ENCODE measurements at regions not wholly inside any gene's neighbourhood (a gene's known extent, or its start where the extent isn't known, plus 50 kb on each side); places are given as distances from the start of the nearest gene placed in this dataset.

DNA sequence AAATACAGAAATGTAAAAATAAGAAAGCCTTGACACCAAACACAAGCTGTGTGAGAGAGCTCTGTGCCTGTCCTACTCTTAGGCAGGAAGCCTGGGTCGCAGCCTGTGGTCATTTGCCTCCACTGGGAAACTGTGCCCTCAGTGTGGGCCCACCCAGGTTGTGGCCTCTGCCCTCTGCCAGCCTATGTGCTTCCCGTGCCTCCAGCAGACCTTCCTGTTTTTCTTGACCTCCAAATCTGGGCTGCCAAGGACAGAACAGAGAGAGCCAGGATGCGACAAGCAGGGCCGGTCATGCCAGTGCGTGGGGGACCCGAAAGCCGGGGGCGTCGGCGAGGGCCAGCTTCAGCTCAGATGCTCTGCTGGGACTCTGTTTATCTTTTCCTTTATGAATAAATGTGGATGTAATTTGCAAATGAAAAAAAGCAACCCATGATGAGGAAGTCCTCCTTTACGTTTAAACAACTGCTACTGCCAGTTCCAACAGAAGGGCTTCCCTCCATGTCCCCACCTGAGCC is 189.2 kb upstream of the EXOC2 start:
- H3K4me3 ChIP-seq (ENCODE audit: insufficient read depth, low read length), result no peak overlapping the region
- no peaks in the 10 kb centered on the region for H4K20me1 ChIP-seq (ENCODE audit: insufficient read depth, low read length)
- H3K9me3 ChIP-seq (ENCODE audit: low read depth, low read length), result no peaks in the 10 kb centered on the region
- H3K27me3 ChIP-seq (ENCODE audit: insufficient read depth, low read length), result no peaks in the 10 kb centered on the region
- no peaks in the 10 kb centered on the region for H3K36me3 ChIP-seq (ENCODE audit: insufficient read depth, low read length)
- H3K4me2 ChIP-seq (ENCODE audit: insufficient read depth, low read length), result no peak overlapping the region
- DNase-seq (ENCODE audit: insufficient read length, low spot score, missing footprints), result no peak
- no peak overlapping the region for H2AFZ ChIP-seq (ENCODE audit: low read length)
- H3K4me1 ChIP-seq (ENCODE audit: insufficient read depth, low read length), result no peaks in the 10 kb centered on the region
- H3K27ac ChIP-seq (ENCODE audit: low read depth, low read length), result no peak overlapping the region
- no peaks in the 10 kb centered on the region for H3K79me2 ChIP-seq (ENCODE audit: insufficient read depth, low read length)
- TF ChIP-seq, protein P1, sequence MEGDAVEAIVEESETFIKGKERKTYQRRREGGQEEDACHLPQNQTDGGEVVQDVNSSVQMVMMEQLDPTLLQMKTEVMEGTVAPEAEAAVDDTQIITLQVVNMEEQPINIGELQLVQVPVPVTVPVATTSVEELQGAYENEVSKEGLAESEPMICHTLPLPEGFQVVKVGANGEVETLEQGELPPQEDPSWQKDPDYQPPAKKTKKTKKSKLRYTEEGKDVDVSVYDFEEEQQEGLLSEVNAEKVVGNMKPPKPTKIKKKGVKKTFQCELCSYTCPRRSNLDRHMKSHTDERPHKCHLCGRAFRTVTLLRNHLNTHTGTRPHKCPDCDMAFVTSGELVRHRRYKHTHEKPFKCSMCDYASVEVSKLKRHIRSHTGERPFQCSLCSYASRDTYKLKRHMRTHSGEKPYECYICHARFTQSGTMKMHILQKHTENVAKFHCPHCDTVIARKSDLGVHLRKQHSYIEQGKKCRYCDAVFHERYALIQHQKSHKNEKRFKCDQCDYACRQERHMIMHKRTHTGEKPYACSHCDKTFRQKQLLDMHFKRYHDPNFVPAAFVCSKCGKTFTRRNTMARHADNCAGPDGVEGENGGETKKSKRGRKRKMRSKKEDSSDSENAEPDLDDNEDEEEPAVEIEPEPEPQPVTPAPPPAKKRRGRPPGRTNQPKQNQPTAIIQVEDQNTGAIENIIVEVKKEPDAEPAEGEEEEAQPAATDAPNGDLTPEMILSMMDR (IDR thresholded peaks at IDR 0.05; ENCODE audit: extremely low read depth, low read depth, low read length), result no peak

DNA sequence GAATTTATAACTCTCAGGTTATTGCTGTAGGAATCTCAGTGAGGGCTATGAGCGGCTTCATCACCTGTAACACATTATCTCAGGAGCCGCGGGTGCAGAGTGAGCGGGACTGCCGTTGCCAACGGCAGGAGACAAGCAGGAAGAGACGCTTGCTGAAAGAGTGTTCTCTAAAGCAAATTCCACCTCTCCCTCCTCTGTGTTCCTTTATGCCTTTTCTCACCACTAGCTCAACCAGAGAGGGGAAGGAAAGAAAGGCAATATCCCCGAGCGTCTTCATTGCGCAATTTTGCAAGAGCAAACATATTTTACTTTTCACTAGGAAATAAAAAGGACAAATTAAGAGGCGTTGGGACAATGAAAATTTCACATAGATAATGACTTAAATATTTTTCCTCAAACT is 185.2 kb upstream of the EXOC2 start:
- no peak overlapping the region for H3K27ac ChIP-seq (ENCODE audit: low read depth, low read length)
- no peaks in the 10 kb centered on the region for H3K27me3 ChIP-seq (ENCODE audit: insufficient read depth, low read length)
- H3K79me2 ChIP-seq (ENCODE audit: insufficient read depth, low read length), result no peaks in the 10 kb centered on the region
- H4K20me1 ChIP-seq (ENCODE audit: insufficient read depth, low read length), result no peaks in the 10 kb centered on the region
- H3K4me2 ChIP-seq (ENCODE audit: insufficient read depth, low read length), result no peak overlapping the region
- TF ChIP-seq, protein P1 (IDR thresholded peaks at IDR 0.05; ENCODE audit: extremely low read depth, low read depth, low read length), result no peak
- no peaks in the 10 kb centered on the region for H3K36me3 ChIP-seq (ENCODE audit: insufficient read depth, low read length)
- no peak overlapping the region for H2AFZ ChIP-seq (ENCODE audit: low read length)
- no peaks in the 10 kb centered on the region for H3K9me3 ChIP-seq (ENCODE audit: low read depth, low read length)
- no peaks in the 10 kb centered on the region for H3K4me1 ChIP-seq (ENCODE audit: insufficient read depth, low read length)
- DNase-seq (ENCODE audit: insufficient read length, low spot score, missing footprints), result no peak
- H3K4me3 ChIP-seq (ENCODE audit: insufficient read depth, low read length), result no peak overlapping the region

DNA sequence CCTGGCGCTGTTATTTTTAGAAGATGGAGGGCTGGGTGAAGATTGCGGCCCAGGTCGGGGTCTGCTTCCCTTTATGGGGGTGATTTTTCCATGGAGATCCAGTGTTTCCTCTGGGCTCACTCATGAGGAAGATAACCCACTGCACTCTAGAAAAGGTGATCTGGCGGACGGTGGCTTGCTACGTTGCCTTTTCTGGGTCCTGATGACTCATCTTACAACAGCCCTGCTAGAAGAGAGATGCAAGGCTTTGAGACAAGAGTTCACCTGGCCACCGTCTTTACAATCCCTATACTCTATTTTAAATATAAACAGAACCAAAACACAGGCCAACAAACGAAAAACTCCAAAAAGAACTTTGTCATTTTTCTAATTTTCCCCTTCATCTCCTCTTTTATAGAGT is 182.1 kb upstream of the EXOC2 start:
- Histone ChIP-seq H3K27ac (ENCODE audit: low read depth, low read length) (no peak overlapping the region), H3K9me3 (ENCODE audit: low read depth, low read length) (no peaks in the 10 kb centered on the region), H3K79me2 (ENCODE audit: insufficient read depth, low read length) (no peaks in the 10 kb centered on the region), H3K27me3 (ENCODE audit: insufficient read depth, low read length) (no peaks in the 10 kb centered on the region), H3K4me2 (ENCODE audit: insufficient read depth, low read length) (no peak overlapping the region), H4K20me1 (ENCODE audit: insufficient read depth, low read length) (no peaks in the 10 kb centered on the region), H3K4me1 (ENCODE audit: insufficient read depth, low read length) (no peaks in the 10 kb centered on the region), H3K36me3 (ENCODE audit: insufficient read depth, low read length) (no peaks in the 10 kb centered on the region), H2AFZ (ENCODE audit: low read length) (no peak overlapping the region), H3K4me3 (ENCODE audit: insufficient read depth, low read length) (no peak overlapping the region)
- no peak for DNase-seq (ENCODE audit: insufficient read length, low spot score, missing footprints)
- TF ChIP-seq, protein P1 (IDR thresholded peaks at IDR 0.05; ENCODE audit: extremely low read depth, low read depth, low read length), result no peak

DNA sequence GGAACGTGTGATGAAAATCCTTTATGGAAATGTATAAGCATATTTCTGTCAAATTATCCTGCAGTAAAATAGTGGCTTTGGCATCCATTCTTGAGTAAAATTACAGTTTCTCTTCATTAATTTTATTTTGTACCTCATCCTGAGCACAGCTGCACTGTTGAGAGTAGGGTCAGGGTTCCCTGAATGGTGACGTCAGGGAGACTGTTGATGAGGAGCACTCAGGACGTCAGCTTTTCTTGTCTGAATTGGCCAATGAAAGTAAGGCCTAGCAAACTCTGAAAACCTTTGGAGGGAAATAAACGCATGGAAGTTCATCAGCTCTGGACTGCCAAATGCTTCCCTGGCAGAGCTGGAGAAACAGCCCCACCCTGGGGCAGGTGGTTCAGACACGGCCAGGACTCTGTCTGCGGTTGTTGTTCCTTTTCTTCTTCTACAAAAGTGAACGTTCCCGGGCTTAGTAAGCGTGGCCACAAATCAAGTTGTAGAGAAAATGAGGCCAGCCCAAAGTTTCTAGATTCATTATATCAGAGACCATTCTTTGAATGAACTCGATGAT is 179.7 kb upstream of the EXOC2 start:
- DNase-seq (ENCODE audit: insufficient read length, low spot score, missing footprints), result no peak
- no peak overlapping the region for H3K4me2 ChIP-seq (ENCODE audit: insufficient read depth, low read length)

More for the DNA sequence above, 179.7 kb upstream of the EXOC2 start:
- Histone ChIP-seq H3K27ac (ENCODE audit: low read depth, low read length) (no peak overlapping the region), H3K36me3 (ENCODE audit: insufficient read depth, low read length) (no peaks in the 10 kb centered on the region), H3K27me3 (ENCODE audit: insufficient read depth, low read length) (no peaks in the 10 kb centered on the region), H2AFZ (ENCODE audit: low read length) (no peak overlapping the region), H4K20me1 (ENCODE audit: insufficient read depth, low read length) (no peaks in the 10 kb centered on the region), H3K9me3 (ENCODE audit: low read depth, low read length) (no peaks in the 10 kb centered on the region), H3K79me2 (ENCODE audit: insufficient read depth, low read length) (no peaks in the 10 kb centered on the region), H3K4me1 (ENCODE audit: insufficient read depth, low read length) (no peaks in the 10 kb centered on the region), H3K4me3 (ENCODE audit: insufficient read depth, low read length) (no peak overlapping the region)
- TF ChIP-seq, protein P1 (IDR thresholded peaks at IDR 0.05; ENCODE audit: extremely low read depth, low read depth, low read length), result no peak

Data from osteoblast (primary cell).